GM20431 (cell line): ENCODE measurements at regions not wholly inside any gene's neighbourhood (a gene's known extent, or its start where the extent isn't known, plus 50 kb on each side); places are given as distances from the start of the nearest gene placed in this dataset.
"Not testable (repeated sequence)": the region's sequence is repeated elsewhere in the genome, so short reads cannot be mapped to it uniquely, and the experiment has no call there.

ENCODE experiments used
- in situ Hi-C: fragments of 300-500 bp; cut with MseI, MboI; formaldehyde crosslinking; loops from one replicate; pipeline ENCODE4 v1.15.0; 2020; ENCODE audit warnings: low sequenced_read_pairs; ENCODE audit not compliant: unreplicated experiment

DNA sequence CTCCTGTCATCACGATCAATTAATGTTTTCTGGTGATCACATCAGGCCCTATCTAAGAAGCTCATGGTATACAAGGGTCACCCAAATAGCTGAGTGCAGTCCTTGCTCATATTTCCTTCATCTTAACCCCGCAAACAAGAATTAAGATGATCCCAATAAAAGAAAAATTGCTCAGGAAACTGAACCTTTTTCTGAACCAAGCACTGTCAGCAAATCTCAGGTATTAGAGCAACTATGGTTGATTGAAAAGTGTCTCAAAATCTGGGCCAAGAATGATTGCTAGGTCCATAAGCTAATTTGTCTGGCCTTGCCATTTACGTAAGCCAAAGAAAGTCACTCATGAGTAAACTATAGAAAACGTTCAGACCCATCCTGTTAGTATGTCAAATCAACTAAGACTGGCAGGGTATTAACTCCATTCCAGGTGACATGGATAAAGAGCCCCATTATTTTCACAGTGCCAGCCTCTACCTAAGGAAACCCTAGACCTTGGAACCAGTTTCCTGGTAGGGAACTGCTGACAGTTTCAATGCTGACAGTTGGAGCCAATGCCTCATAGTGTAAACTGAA is 209.3 kb downstream of the DEPDC1B start:
- in situ Hi-C loops, result no loop called here

DNA sequence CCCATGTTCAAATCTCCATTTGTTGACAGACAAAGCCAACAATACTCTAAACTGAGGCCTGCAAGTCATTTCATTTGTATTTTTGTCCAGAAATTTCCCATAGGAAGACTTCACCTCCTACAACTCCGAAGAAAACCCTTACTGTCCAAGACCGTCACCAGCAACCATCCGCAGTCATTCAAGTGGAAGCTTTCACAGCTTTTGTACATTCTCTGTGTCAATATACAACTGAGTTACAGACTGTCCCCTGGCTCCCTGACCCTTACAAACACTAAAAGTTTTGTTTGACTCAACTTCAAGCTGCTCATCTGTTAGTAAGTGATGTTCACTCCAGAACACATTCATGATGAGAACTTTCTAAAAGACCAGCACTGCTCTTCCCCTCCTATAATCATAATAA is 210.1 kb downstream of the DEPDC1B start:
- in situ Hi-C loops, result no loop called here

DNA sequence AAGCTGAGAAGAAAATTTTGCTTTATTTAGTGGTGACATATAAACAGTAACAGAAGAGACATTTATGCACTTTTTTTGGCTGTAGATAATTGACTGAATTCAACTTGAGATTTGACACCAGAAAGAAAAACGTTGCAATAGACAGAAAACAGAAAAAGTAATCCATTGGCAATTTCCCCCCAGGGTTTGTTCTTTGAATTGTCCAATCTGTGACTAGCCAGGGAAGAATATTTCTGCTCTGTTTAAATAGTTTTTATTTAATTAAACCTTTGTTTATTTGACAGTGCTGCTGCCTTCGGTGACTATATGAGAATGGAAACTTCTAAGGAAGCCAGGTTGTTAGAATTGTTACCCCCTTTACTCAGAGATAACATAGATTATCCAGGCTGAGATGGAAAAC is 210.6 kb downstream of the DEPDC1B start:
- in situ Hi-C loops, result no loop called here

DNA sequence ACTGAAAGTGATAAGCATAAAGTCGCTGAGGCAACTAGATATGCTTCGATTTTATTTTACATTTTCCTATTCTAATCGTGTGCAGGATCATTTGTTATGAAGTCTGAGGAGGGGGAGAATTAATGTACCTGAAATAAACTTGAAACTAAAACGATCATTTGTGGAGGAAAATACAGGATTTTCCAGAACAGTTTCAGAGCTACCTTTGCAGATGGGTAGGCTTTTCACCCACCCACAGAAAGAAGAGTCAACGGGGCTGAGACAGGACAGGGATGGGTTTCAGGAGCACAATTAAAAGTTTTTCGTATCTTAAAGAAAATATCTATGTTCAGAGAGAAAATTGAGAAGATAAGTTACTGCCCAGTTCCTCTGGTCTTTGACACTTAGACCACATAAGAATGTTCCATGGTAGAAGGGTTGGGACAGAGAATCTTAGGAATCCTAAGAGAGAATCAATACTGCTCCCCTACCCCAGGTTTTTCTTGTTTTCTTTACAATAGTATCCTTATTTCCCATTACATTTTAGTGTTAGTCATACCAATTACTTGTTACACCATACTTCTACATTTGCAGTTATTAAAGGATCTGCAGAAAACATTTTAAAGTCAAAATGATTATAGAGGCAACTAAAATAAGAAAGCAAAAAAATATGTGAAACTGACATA is 211.4 kb downstream of the DEPDC1B start:
- in situ Hi-C loops, result no loop called here

DNA sequence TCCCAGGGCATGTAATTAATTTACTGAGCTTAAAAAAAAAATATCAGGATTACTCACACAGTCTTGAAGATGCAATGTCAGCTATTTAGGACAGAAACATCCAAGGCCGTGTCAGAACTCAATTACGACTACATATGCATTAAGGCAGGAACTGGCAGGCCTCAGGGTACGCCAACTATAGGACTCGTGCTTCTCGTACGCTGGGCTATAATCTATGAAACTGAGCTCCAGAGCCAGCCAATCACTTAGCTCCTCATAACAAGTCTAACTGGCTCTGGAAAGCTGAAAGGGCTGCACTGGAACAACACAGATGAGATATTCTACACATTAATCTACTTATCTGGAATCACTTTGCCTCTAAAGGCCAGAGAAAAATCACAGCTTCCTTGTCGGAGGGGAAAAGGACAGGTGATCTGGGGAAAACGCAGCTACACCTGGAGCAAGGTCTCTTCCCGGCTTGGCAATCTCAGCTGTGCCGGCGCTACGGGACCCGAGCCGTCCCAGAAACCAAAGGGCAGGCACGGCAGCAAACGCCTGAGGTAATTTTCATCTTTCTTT is 212.0 kb downstream of the DEPDC1B start:
- in situ Hi-C loops, result no loop called here

DNA sequence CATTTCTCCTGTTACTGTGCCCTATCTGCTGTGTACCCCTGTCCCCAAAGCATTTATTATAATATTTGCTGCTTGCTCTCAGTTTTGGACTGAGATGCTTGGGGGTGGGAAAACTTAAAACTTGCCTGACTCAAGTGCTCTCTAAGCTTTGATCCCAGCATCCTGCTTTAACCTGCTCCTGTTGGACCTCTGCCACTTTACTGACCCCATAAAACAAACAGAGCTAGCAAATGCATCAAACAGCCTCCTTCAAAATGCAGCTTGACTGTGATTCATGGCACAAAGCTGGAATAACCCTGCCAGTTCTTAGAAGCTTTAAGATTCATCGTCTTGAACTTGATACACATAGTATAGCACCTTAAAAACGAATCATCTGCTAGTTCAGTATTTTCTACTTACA is 212.5 kb downstream of the DEPDC1B start:
- in situ Hi-C loops, result no loop called here

DNA sequence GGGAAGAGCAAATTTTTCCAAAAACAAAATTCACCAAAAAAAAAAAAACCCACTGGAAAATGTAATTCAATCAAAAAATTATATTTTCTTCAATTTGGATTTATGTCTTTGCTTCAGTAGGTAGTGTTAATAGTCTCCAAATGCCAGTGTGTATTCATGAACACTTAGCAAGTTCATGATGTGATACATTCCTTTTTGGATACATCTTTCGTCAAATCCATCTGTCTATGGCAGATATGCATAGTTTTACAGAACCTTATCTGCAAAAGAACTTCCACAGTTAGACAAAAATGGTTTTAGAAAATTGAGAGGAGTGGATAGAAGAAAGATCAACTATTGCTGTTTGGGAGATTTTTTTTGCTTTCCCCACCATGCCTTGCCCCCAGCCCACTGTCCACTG is 214.6 kb downstream of the DEPDC1B start:
- in situ Hi-C loops, result no loop called here

DNA sequence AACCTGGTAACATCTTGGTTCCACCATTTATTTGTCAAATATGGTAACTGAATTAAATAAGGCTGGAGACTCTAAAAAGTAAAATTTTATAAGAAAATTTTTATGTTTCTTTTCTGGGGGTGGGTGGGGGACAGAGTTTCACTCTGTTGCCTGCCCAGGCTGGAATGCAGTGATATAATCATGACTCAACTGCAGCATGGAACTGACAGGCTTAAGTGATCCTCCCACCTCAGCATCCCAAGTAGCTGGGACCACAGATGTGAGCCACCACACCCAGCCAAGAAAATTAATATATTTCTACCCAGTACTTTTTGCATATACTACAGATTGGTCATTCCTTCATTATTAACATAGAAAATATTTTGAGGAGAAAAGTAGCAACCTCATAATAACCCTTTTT is 216.9 kb downstream of the DEPDC1B start:
- in situ Hi-C loops, result no loop called here

DNA sequence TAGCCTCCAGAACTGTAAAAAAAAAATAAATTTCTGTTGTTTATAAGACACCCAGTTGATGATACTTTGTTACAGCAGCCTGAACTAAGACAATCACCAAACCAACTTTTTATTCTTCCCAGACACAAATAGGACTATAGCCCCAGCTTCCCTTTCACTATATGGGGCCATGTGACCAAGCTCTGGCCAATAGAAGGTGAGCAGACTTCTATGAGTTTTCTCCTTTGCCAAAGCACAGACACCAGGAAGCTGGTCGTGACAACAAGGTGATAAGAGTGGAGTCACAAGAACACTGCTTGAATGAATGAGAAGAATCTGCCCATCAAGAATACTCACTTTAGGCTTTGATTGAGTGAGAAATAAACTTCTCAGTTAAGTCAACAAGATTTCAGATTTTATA is 217.7 kb downstream of the DEPDC1B start:
- in situ Hi-C loops, result no loop called here

DNA sequence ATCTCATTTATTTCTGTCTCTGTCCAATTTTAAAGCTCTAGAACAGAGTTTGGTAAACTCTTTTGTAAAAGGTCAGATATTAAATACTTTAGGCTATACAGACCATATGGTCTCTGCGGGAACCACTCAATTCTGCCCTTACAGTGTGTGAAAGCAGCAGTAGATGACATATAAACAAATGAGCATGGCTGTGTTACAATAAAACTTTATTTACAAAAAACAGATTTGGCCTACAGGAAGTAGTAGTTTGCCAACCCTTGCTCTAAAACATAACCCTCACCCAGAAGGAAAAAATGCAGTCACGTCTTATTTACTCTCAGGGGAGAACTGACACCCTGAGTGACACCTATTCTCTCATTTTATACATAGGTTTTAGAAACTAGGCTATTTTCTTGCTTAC is 220.4 kb downstream of the DEPDC1B start:
- in situ Hi-C loops, result no loop called here

DNA sequence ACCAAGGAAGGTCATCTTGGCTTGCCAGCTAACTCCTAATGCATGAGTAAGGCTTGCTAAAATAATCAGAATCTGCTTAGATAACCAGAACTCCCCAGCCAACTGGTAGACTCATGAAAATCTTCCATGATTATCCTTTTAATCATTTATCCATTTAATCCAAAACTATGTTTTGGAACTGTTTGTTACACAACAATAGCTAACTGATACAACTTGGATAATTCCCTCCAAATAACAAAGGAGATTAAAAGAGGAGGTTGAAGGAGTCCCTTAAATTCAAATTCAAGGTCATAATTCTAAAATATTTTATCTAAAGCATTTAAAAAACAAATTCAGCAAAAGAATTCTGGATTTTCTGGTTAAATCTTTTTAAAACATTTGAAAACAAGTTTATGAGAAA is 222.1 kb downstream of the DEPDC1B start:
- in situ Hi-C loops, result no loop called here

DNA sequence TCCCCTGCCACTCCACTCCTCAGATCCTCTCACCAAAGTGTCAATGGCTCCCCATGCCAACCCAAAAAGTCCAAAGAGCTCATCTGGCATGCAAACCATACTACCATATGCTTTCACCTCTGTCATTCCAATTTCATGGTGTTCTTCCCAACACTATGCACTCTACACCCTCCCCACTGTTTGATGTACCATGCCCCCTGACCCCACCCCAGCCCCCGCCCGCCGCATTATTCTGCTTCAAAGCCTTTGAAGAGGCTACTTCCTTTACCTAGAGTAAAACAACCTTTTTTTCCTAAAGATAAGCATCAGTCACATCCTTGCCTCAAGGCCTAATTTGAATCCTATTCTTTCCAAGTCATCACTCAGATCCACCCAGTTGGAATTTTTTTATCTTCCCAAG is 226.3 kb downstream of the DEPDC1B start:
- in situ Hi-C loops, result no loop called here

DNA sequence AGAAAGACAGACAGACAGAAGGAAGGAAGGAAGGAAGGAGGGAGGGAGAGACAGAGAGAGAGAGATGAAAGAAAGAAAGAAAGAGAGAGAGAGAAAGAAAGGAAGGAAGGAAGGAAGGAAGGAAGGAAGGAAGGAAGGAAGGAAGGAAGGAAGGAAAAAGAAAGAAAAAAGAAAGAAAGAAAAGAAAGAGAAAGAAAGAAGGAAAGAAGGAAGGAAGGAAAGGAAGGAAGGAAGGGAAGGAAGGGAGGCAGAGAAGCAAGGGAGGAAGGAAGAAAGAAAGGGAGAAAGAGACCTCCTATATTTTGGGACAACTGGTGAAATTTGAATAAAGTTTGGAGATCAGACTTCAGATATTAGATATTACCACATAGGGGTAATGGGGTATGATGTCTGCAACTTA is 226.9 kb downstream of the DEPDC1B start:
- in situ Hi-C loops, result not testable (repeated sequence)

DNA sequence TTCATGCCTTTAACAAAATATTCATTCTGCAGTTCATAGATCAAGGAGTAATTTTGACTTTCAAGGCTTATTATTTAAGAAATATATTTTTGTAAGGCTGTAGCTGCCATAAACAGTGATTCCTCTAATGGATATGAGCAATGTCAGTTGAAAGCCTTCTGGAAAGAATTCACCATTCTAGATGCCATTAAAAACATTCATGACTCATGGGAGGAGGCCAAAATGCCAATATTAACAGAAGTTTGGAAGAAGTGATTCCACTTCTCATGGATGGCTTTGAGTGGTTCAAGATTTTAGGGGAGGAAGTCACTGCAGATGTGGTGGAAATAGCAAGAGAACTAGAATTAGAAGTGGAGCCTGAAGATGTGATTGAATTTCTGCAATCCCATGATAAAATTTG is 229.1 kb downstream of the DEPDC1B start:
- in situ Hi-C loops, result no loop called here

DNA sequence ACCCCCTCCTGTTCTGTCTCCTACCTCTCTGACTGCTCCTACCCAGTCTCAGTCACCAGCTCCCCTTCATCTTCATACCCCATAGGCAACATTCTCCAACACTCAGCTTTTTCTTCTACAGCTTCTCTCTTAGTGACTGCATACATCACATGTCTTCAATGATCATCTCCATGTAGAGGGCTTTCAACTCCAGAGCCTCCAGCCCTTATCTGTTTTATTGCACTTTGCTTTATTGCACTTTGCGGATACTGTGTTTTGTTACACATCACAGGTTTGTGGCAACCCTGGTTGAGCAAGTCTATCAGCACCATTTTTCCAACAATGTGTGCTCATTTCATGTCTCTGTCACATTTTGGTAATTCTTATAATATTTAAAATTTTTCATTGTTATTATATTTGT is 230.7 kb downstream of the DEPDC1B start:
- in situ Hi-C loops, result no loop called here

DNA sequence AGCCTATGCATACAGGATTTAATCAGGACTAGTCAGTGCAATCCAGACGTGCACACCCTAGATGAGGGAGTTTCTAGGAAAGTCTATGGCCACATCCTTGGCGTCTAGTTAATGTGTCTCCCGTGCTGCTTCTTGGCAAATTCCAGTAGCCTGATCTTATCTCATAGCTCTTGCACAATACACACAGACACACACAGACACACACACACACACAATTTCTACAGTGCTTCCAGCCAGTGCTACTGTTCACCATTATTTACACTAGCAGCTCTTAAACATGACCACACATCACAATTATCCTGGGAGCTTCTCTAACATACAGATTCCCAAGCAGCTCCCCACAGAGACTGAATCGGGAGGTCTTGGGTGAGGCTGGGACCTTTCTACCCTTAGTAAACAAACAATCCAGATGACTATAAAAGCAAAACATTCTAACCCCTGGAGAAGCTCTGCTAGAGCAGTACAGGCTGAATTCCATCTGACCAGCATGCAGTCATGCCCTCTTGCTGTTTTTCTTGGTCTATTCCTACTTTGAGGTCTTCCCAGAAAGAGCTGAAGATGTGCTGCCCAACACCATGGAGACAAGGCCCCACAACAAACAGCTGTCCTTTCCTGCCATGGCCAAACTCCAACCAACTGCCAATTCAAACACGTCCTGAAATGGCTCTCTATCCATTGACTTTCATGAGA is 236.6 kb downstream of the DEPDC1B start:
- in situ Hi-C loops, result no loop called here

DNA sequence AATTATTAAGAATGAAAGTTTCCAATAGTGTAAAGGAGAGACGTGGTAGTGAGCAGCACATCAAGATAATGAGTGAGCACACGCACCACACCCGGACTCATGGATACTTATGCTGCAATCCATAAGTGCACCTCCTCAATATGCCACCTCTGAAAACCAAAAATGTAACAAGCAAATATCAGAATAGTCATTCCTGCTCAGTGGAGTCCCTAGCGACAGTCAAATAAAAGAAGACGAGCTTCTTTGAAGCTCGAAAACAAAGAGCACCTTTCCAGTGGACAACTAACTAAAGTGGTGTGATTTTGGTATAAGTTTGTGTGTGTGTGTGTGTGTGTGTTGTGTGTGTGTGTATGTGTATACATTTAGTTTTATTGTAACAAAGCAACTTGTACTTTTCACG is 241.3 kb downstream of the DEPDC1B start:
- in situ Hi-C loops, result no loop called here

DNA sequence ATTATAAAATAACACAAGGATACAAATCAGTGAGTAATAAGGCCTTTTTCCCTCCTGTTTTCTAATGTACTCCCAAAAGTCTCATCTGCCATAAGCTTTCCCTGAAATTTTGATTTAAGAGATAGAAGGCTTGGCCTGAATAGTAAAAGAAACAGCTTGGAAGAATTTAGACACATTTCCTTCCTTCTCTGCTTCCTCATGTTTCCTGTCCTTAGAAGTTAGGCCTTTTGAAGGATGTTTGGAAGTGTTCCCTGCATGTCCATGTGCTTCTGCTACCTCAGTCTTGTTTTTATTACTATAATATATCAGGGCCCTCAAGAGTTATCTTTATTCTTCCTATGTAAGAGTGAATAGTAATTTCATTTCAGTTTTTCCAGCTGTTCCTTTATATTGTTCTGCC is 242.7 kb downstream of the DEPDC1B start:
- in situ Hi-C loops, result no loop called here

DNA sequence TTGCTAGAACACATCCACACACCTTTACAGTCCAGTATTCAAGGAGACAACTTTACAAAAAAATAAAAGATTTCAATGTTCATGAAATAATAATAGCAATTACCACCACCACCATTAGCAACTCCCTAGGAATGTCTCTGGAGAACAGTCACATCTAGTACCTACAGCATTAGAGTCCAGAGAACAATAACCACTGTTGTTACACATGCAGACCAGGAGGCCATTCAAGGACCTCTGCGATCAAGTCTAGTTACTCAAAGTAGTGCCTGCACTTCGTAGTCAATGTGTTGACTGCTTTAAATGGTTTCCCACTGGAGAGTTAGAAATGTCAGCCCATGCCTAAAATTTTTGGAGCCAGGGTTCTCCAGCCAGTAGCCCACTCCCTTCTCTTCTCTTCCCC is 244.4 kb downstream of the DEPDC1B start:
- in situ Hi-C loops, result no loop called here

DNA sequence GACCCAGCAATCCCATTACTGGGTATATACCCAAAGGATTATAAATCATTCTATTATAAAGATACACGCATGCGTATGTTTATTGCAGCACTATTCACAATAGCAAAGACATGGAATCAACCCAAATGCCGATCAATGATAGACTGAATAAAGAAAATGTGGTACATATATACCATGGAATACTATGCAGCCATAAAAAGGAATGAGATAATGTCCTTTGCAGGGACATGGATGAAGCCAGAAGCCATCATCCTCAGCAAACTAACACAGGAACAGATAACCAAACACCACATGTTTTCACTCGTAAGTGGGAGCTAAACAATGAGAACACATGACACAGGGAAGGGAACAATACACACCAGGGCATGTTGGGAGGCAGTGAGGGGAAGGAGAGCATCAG is 245.7 kb downstream of the DEPDC1B start:
- in situ Hi-C loops, result not testable (repeated sequence)

DNA sequence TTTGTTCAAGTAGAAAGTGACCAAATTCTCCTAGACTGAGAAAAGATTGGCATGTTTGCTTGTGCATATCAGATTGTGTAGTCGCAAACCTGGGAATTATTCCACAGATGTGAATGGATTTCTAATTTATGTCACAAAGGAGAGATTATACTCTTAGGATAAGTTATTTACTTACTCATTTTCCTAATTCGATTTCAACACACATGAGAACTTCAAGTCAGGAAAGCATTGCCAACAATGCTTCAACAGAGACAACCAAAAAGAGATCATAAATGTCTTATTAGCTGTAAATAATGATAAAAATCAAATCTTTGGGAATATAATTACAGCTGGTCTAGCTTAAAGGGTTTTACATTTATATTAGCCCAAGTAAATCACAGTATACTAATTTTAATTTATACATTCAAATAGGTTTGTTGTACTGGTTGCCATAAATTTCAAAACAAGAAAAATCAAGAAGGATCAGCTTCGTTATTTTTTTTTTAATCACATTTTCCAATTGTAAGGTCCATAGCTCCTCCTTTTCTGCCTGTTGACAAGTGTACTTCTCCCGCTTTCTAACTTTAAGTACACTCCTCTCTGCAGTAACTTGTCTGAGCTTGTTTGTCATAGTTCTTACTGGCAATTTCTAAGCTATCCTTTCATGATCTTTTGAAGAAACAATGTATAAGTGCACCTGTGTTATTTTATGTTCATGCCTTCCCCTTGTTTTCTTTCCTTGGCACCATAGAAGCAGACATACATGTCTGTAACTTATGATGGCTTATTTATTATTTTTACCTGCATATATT is 246.6 kb downstream of the DEPDC1B start:
- in situ Hi-C loops, result no loop called here
